ENCODE measurements at regions not wholly inside any gene's neighbourhood (a gene's known extent, or its start where the extent isn't known, plus 50 kb on each side); places are given as distances from the start of the nearest gene placed in this dataset.

GRCh38 chr13:42681326-42682100 lies 99.9 kb upstream of the FAM216B start:
- Histone ChIP-seq H3K27ac (no peak overlapping the region), H3K9me3 (no peaks in the 10 kb centered on the region), H3K4me1 (peaks cover 0 to 6% of the 10 kb centered on the region in 2 donors), H3K27me3 (no peaks in the 10 kb centered on the region), H3K36me3 (no peaks in the 10 kb centered on the region), H3K4me3 (no peak overlapping the region)
- DNase-seq (ENCODE audit: low spot score) = no peak
- TF ChIP-seq, protein P1, sequence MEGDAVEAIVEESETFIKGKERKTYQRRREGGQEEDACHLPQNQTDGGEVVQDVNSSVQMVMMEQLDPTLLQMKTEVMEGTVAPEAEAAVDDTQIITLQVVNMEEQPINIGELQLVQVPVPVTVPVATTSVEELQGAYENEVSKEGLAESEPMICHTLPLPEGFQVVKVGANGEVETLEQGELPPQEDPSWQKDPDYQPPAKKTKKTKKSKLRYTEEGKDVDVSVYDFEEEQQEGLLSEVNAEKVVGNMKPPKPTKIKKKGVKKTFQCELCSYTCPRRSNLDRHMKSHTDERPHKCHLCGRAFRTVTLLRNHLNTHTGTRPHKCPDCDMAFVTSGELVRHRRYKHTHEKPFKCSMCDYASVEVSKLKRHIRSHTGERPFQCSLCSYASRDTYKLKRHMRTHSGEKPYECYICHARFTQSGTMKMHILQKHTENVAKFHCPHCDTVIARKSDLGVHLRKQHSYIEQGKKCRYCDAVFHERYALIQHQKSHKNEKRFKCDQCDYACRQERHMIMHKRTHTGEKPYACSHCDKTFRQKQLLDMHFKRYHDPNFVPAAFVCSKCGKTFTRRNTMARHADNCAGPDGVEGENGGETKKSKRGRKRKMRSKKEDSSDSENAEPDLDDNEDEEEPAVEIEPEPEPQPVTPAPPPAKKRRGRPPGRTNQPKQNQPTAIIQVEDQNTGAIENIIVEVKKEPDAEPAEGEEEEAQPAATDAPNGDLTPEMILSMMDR (IDR thresholded peaks at IDR 0.05) = no peak

DNA sequence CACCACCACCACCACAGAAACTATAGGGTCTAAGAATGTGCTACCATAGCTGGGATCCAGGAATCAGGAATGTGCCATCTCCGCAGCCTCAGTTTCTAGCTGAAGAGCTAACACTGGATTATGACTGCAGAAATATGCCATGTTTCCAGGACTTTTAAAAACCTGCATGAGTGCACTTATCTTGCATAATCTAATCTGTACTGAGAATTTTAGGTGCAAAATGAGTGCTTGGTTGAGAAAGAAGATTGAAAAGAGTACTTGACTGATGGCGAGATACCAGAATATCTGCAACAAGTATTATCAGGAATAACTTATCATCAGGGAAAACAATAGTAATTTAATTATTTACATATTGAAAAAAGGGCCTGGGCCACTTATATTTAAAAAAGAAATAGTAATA lies 97.2 kb upstream of the FAM216B start:
- H3K27ac ChIP-seq = peak overlapping the region in 1 of 2 donors; percentile 86
- TF ChIP-seq, protein P1 (IDR thresholded peaks at IDR 0.05) = no peak
- H3K4me3 ChIP-seq = no peak overlapping the region

GRCh38 chr13:42685751-42686150 lies 95.6 kb upstream of the FAM216B start:
- TF ChIP-seq, protein P1 (IDR thresholded peaks at IDR 0.05) = no peak
- Histone ChIP-seq H3K27ac (peak overlapping the region in 1 of 2 donors; percentile 86), H3K36me3 (no peaks in the 10 kb centered on the region), H3K4me1 (peaks cover 0 to 6% of the 10 kb centered on the region in 2 donors), H3K27me3 (no peaks in the 10 kb centered on the region), H3K9me3 (peaks cover 0 to 10% of the 10 kb centered on the region in 2 donors), H3K4me3 (no peak overlapping the region)
- no peak for DNase-seq (ENCODE audit: low spot score)

More for the DNA sequence above, 97.2 kb upstream of the FAM216B start:
- DNase-seq (ENCODE audit: low spot score) = no peak
- Histone ChIP-seq H3K36me3 (no peaks in the 10 kb centered on the region), H3K27me3 (no peaks in the 10 kb centered on the region), H3K4me1 (peaks cover 0 to 6% of the 10 kb centered on the region in 2 donors), H3K9me3 (peaks cover 0 to 10% of the 10 kb centered on the region in 2 donors)

DNA sequence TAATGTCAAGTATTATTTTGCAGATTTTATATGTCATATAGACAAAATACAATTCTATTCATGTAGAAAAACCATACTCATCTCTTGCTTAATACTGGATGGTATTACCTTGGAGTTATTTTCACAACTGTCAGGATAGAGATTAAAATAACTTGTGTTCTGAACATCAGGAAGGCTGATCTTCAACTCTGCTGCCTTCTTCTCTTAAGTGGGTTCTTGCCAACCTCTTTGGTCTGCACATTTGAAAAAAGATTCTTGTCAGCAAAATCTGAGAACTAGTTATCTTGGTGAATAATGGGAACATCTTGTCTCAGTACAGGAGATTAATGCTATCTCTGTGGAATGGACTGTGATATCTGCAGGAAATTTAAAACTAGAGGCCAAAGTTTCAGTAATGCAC lies 95.2 kb upstream of the FAM216B start:
- Histone ChIP-seq H3K27ac (peak overlapping the region in 1 of 2 donors; percentile 86), H3K4me1 (peaks cover 0 to 6% of the 10 kb centered on the region in 2 donors), H3K4me3 (no peak overlapping the region), H3K27me3 (no peaks in the 10 kb centered on the region), H3K9me3 (peaks cover 0 to 10% of the 10 kb centered on the region in 2 donors), H3K36me3 (no peaks in the 10 kb centered on the region)
- DNase-seq (ENCODE audit: low spot score) = no peak
- TF ChIP-seq, protein P1 (IDR thresholded peaks at IDR 0.05) = no peak

GRCh38 chr13:42688821-42689220 lies 92.6 kb upstream of the FAM216B start:
- H3K4me3 ChIP-seq = no peak overlapping the region
- no peaks in the 10 kb centered on the region for H3K36me3 ChIP-seq
- peaks cover 0 to 6% of the 10 kb centered on the region in 2 donors for H3K4me1 ChIP-seq
- peaks cover 0 to 10% of the 10 kb centered on the region in 2 donors for H3K9me3 ChIP-seq
- no peak overlapping the region for H3K27ac ChIP-seq
- TF ChIP-seq, protein P1 (IDR thresholded peaks at IDR 0.05) = no peak
- no peaks in the 10 kb centered on the region for H3K27me3 ChIP-seq
- DNase-seq (ENCODE audit: low spot score) = no peak
